Testis (tissue), 2 donors: ENCODE measurements at regions not wholly inside any gene's neighbourhood (a gene's known extent, or its start where the extent isn't known, plus 50 kb on each side); places are given as distances from the start of the nearest gene placed in this dataset.

Source experiments
- CTCF ChIP-seq, 3 experiments: fragments of 450-650 bp in 2 of 3; fragments of 200-600 bp in 1 of 3; sonication (generic) in 1 of 3; IDR thresholded peaks; one replicate each; pipeline ENCODE4 v1.5.1; 2016 to 2019; ENCODE audit warnings: antibody characterized with exemption in 3 of 3, mild to moderate bottlenecking in 2 of 3, moderate library complexity in 1 of 3
- POLR2A ChIP-seq: fragments of 450-650 bp; IDR thresholded peaks from one replicate; pipeline ENCODE4 v1.6.1; 2017; ENCODE audit warnings: antibody characterized with exemption, mild to moderate bottlenecking, moderate library complexity

DNA sequence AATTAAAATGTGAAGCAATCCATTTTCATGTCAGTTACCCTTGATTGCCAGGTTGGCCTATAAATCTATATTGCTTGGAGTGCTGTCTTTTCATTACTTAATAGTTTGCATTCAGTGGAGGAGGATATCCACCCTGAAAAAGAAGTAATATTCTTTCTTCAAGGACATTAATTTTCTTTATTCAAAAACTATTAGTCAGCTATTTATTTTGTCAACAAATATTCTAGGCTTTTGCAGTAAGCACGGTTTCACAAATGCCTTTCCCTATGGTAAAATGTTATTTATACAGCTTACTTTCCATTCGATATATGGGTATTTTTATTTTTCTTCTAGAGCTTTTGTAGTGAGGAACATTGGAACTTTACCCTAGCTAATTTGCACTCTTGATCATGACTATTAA lies 1176.9 kb upstream of the NUDT12 start:
- TF ChIP-seq POLR2A (no peak), CTCF (IDR thresholded peaks at IDR 0.05) (no peak)
